GM12872 (cell line): ENCODE measurements at regions not wholly inside any gene's neighbourhood (a gene's known extent, or its start where the extent isn't known, plus 50 kb on each side); places are given as distances from the start of the nearest gene placed in this dataset.

Experiments
- CTCF ChIP-seq: IDR thresholded peaks from 3 replicates; pipeline ENCODE4 v1.5.1; 2011; ENCODE audit warnings: low read depth, mild to moderate bottlenecking, low read length, moderate library complexity; ENCODE audit not compliant: insufficient read depth

- TF ChIP-seq CTCF = no peak
Observed at GRCh38 chr5:144812763-144813162, 642.1 kb downstream of the KCTD16 start.

- no peak for TF ChIP-seq CTCF
Observed at GRCh38 chr5:144800169-144800568, 629.5 kb downstream of the KCTD16 start.

- TF ChIP-seq CTCF = no peak
Observed at GRCh38 chr5:144798595-144798994, 627.9 kb downstream of the KCTD16 start.

GRCh38 chr5:144794922-144795321, 624.2 kb downstream of the KCTD16 start:
- TF ChIP-seq CTCF = no peak

- TF ChIP-seq CTCF = no peak
Observed at GRCh38 chr5:144788556-144788955, 617.9 kb downstream of the KCTD16 start.

GRCh38 chr5:144788046-144788445, 617.4 kb downstream of the KCTD16 start:
- no peak for TF ChIP-seq CTCF

GRCh38 chr5:144779368-144779767, 608.7 kb downstream of the KCTD16 start:
- no peak for TF ChIP-seq CTCF

- TF ChIP-seq CTCF = no peak
Observed at GRCh38 chr5:144778561-144778960, 607.9 kb downstream of the KCTD16 start.
